SK-MEL-5 (cell line): ENCODE measurements at regions not wholly inside any gene's neighbourhood (a gene's known extent, or its start where the extent isn't known, plus 50 kb on each side); places are given as distances from the start of the nearest gene placed in this dataset.
"Not testable (repeated sequence)": the region's sequence is repeated elsewhere in the genome, so short reads cannot be mapped to it uniquely, and the experiment has no call there.

Experiments used
- DNase-seq: peaks from one replicate; pipeline ENCODE4 v3.0.0-alpha.2; 2016; ENCODE audit warnings: low read depth, low spot score
- in situ Hi-C: cut with HindIII; loops from 2 replicates; pipeline ENCODE4 v1.10.0; 2016; ENCODE audit warnings: low sequenced_read_pairs, high pct_unique_total_duplicates, low pct_unique_long_range_greater_than_20kb

DNA sequence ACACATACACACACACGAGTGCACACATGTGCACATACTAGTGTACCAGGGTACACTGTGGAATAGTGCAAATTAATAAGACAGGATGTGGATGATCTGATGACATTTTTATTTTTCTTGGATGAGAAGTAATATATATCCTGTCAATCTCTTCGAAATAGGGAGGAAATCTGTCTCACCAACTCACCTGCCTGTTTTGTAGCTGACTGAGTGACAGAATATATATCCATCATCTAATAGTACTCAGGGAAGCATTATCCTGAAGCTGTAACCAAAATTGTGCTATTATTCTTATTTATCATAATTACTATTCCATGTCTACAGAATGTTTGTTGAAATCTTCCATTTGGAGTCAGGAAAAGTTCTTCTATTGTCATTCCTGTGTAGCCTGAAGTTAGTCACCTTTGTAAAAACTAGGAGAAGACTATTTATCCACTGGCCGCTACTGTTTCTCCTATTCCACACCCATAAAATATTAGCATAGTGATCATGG, 888.0 kb downstream of the TRAM1L1 start:
- no peak for DNase-seq
- in situ Hi-C loops, result no loop called here

DNA sequence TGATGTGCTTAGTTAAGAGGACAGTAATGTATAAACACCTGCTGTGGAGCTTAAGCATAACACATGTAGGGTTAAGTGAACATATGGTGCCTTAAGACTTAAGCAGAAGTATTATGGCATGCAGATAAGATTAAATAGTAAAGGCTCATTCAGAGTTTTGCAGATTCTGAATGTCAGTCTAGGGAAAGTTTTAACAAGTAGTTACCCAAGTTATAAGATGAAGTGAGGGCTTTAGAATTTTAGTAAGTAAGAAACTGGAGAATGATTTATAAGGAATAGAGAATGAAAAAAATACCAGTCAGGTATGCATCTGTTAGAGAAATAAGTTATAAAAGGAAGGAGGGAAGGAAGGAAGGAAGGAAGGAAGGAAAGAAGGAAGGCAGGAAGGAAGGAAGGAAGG, 902.1 kb downstream of the TRAM1L1 start:
- no peak for DNase-seq
- in situ Hi-C loops, result no loop called here

DNA sequence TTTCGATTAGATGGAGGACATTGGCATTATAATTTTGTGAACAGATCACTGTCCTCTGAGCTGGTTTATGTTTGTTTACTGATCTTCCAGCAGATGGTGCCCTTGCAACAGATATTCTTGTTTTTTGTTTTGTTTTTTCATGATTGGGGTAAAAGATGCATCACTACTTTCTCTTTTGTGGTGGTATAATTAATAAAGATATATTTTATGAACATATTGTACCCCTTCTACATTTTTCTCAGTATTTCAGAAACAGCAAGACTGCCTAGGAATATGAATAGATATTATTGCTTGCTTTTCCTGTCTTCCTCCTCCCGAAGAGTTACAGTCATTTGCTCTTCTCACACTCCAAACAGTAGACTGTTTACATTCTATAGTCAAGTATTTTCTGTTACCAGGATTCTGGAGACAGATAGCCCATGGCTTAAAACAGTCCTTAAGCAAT, 905.2 kb downstream of the TRAM1L1 start:
- in situ Hi-C loops, result no loop called here
- peak; percentile 42 for DNase-seq

DNA sequence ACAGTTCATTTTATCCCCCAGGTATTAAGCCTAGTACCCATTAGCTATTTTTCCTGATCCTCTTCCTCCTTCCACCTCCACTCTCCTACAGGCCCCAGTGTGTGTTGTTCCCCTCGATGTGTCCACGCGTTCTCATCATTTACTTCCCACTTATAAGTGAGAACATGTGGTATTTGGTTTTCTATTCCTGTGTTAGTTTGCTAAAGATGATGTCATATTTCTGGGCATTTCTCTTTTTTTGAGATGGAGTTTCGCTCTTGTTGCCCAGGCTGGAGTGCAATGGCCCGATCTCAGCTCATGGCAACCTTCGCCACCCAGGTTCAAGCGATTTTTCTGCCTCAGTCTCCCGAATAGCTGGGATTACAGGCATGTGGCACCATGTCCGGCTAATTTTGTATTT, 934.0 kb downstream of the TRAM1L1 start:
- in situ Hi-C loops, DNase-seq: not testable (repeated sequence)

DNA sequence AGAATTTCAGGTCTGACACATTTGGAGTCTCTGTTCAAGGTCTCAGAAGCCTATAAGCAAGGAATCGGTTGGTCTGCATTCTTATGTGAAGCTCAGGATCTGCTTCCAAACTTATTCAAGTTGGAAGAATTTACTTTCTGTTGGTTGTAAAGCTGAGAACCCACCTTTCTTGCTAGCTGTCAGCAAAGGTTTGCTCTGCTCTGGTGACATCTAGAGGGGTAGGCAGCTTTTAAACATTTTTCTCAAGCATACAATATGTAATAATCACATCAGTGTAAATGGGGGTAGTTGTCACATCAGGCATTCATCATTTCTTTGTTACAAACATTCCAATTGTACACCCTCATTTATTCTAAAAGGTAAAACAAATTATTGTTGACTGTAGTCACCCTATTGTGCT, 935.2 kb downstream of the TRAM1L1 start:
- in situ Hi-C loops, result no loop called here
- peak; percentile 1 for DNase-seq

DNA sequence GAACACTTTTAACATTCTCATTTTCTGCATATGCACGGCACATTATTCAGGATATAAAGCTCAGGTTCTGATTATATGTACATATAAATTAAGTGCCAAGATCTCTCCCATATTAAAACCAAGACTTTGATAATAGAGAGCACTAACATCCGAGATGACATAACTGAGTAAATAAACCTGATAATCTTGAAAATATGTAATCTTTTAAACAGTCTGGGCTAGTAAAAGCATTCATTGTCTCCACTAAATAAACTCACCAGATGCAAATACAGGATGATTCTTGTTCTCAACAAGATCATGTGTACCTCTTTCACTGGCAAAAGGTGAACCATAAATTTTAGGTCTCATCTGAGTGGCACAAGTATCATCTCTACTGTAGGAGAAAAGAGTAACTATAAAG, 942.2 kb downstream of the TRAM1L1 start:
- in situ Hi-C loops, result no loop called here
- no peak for DNase-seq

DNA sequence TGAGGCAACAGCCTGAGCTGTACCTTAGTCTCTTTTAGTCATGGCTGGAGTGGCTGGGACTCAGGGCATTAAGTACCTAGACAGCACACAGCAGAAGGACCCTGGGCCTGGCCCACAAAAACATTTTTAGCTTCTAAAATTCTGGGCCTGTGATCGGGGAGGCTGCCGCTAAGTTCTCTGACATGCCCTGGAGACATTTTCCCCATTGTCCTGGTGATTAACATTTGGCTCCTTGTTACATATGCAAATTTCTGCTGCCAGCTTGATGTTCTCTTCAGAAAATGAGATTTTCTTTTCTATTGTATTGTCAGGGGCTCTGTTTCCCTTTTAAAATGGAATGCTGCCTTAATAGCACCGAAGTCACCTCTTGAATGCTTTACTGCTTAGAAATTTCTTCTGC, 952.4 kb downstream of the TRAM1L1 start:
- DNase-seq, result no peak
- in situ Hi-C loops, result no loop called here

DNA sequence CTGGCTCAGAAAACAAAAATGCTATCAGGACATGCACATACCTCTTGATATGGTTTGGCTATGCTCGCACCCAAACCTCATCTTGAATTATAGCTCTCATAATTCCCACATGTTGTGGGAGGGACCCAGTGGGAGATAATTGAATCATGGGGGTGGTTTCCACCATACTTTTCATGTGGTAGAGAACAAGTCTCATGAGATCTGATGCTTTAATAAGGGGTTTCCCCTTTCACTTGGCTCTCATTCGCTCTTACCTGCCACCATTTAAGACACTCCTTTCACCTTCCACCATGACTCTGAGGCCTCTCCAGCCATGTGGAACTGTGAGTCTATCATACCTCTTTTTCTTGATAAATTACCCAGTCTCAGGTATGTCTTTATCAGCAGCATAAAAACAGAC, 958.6 kb downstream of the TRAM1L1 start:
- in situ Hi-C loops, result no loop called here
- no peak for DNase-seq

DNA sequence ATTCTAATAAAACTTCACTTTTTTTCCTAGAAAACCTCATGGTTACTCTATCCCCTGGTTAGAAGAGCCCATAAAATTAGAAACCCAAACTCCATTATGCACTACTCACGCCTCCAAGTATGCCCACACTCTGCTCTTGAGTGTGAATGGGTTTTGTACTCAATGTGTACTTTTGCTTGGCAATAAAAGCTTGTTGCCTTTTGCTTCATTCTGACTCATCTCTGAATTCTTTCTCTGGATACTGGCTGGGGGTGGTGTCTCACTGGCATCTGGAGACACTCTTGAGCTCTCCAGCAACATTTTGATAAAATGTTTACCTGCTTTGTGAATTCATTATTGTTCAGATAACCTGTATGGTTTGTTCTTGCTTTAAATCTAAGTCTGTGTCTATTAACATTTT, 963.3 kb downstream of the TRAM1L1 start:
- no peak for DNase-seq
- in situ Hi-C loops, result no loop called here

DNA sequence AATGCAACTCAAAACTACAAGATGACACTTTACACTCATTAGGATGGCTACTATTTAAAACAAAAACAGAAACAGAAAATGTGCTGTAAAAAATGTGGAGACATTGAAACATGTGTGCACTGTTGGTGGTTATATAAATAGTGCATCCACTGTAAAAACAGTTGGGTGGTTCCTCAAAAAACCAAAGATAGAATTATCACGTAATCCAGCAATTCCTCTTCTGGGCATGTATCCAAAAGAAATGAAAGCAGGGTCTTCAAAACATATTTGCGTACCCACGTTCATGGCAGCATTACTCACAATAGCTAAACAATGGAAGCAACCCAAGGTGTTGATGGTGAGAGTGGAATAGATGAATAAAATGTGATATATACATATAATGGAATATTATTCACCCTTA, 967.2 kb downstream of the TRAM1L1 start:
- DNase-seq, result no peak
- in situ Hi-C loops, result no loop called here

DNA sequence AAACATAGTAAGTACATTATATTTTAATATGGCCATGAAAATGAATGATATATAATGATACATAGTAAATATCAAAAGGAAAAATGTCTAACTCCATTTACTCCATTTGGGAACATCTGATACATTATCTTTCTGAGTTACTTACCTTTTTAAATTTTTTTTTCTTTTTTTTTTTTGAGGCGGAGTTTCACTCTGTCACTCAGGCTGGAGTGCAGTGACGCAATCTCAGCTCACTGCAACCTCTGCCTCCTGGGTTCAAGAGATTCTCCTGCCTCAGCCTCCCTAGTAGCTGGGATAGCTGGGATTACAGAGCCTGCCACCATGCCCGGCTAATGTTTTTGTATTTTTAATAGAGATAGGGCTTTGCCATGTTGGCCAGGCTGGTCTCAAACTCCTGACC, 972.5 kb downstream of the TRAM1L1 start:
- in situ Hi-C loops, DNase-seq: not testable (repeated sequence)

DNA sequence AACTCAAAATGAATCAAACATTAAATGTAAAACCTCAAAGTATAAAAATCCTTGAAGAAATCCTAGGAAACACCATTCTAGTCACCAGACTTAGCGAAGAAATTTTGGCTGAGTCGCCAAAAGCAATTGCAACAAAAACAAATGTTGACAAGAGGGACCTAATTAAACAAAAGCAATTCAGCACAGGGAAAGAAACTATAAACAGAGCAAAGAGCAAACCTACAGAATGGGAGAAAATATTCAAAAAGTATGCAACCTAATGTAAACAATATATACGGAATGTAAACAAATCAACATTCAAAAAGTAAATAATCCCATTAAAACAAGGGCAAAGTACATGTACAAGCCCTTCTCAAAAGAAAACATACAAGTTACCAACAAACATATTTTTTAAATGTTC, 974.7 kb downstream of the TRAM1L1 start:
- no peak for DNase-seq
- in situ Hi-C loops, result no loop called here

DNA sequence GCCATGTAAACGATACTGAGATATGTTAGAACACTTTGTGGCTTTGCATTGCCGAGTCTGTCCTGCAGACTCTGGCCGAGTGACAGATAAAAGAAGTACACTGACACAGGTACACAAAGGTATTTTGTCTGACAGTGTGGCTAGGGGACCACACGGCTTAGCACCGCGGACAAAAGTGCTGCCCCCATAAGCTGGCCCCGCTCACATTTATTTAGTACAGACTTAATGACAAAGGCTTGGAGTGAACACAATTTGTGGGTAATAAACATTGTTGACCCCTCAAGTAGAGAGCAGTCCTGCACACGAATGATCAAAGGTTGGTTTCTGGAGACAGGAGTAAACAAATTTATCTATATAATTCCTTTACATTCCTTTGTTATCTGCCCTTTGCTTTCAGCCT, 976.8 kb downstream of the TRAM1L1 start:
- in situ Hi-C loops, result no loop called here
- no peak for DNase-seq

DNA sequence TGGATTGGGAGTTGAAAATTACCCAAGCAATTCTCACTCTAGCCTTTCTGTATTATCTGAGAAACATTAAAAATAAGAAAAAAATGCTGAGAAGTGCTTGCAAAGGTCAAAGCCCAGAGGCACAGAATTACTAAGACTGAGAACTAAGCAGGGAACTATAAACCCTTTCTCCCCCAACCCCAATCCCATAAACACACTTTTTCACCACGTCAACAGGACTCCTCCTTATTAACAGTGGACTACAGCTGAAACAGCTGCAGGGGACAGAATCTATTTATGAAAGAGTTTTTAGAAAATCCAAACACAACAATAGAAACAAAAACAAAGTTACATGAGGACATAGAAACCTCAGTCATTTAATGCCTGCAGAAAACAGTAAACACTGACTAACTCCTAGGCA, 984.1 kb downstream of the TRAM1L1 start:
- in situ Hi-C loops, result no loop called here
- no peak for DNase-seq

DNA sequence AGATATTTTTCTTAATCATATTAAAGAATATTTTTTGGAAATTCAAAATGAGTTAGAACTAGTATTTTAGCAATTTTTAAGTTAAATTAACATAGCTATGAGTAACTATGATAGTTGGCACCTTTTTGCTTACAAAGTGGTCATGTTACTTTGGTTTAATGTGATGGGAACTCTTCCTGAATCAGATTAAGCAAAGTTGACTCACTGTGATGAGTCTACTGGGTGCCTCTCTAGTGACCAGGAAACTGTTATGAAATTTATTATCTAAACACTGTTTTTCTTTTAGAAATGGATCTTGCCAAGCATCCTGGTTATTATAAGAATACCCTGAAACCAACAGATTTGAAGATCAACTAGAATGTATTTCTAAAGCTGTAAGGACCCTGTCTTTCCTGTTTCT, 985.8 kb downstream of the TRAM1L1 start:
- no peak for DNase-seq
- in situ Hi-C loops, result no loop called here

DNA sequence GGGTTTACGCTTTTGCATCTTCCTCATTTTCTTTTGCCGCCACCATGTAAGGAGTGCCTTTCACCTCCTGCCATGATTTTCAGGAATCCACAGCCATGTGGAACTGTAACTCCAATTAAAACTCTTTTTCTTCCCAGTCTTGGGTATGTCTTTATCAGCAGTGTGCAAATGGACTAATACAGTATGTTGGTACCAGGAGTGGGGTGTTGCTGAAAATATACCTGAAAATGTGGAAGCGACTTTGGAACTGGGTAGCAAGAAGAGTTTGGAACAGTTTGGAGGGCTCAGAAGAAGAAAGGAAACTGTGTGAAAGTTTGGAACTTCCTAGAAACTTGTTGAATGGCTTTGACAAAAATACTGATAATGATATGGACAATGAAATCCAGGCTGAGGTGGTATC, 983.9 kb upstream of the NDST4 start:
- DNase-seq, in situ Hi-C loops: not testable (repeated sequence)

DNA sequence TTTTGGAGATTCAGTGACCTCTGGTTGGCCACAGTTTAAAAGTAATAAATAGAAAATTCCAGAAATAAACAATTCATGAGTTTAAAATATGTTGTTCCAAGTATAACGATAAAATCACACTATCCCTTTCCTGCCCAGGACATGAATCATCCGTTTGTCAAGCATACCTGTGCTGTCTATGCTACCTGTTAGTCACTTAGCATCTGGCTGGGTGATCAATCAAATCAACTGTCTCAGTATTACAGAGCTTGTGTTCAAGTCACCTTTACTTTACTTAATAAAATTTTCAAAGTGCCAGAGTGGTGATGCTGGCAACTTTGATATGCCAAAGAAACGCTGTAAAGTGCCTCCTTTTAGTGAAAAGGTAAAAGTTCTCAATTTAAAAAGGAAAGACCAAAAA, 979.5 kb upstream of the NDST4 start:
- no peak for DNase-seq
- in situ Hi-C loops, result no loop called here

DNA sequence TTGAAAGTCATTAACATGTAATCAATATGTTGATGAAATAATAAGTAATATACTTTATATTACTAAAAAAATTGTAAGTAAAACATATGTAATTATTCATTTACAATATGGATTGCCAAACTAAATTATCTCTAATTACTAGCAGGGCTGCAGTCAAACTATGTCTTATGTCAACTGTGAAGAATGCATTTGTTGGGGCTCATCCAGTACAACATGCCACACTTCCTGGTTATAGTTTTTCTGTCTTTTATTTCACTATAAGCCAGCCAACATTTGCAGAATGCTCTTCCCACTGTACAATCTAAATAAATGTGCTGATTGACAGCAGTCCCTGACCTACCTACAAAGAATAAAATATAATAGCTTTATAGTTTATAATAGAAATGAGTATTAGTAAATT, 975.4 kb upstream of the NDST4 start:
- in situ Hi-C loops, result no loop called here
- DNase-seq, result no peak

DNA sequence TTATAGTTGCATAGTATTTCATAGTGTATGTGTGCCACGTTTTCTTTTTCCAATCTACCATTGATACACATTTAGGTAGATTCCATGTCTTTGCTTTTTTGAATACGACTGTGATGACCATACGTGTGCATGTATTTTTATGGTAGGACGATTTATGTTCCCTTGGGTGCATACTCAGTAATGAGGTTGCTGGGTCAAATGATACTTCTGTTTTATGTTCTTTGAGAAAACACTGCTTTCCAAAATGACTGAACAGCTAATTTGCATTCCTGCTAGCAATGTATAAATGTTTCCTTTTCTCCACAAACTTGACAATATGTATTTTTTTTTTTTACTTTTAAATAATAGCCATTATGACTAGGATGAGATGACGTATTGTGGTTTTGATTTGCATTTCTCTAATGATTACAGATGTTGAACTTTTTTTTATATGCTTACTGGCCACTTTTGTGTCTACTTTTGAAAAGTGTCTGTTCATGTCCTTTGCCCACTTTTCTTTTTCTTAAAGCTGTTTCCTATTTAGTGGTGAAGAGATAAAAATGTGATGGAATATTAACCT, 969.5 kb upstream of the NDST4 start:
- in situ Hi-C loops, result no loop called here
- no peak for DNase-seq

DNA sequence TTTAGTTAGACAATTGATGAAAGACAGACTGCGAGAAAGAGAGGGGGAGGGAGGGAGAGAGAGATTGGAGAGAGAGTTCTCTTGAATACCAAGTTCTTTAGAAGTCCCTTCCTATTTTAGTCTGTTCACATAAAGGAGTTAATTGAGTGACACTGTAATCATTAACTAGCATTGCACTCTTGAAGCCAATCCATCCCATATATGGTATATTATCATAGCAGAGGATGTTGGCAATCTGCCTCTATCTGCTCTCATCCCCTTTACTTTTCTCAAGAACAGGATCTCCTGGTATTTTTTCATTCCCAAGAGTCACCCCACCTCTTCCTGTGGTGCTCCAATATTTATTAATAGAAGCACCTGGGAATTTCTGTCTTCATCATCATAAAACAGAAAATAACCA, 959.6 kb upstream of the NDST4 start:
- DNase-seq, result no peak
- in situ Hi-C loops, result no loop called here
